Astrocyte (in vitro differentiated cells and primary cell): ENCODE measurements at regions not wholly inside any gene's neighbourhood (a gene's known extent, or its start where the extent isn't known, plus 50 kb on each side); places are given as distances from the start of the nearest gene placed in this dataset.
A peak's percentile ranks its signal among the peaks of the same experiment; 100 is the strongest.

Experiments used
- DNase-seq: peaks from one replicate; pipeline ENCODE4 v3.0.0-alpha.2; 2010; ENCODE audit warnings: low read depth
- FAIRE-seq: peaks from 2 replicates; lab custom pipeline; 2011; peaks lifted over from hg19 to GRCh38; lab: Jason Lieb, UNC
- H2AFZ ChIP-seq: 2 replicates; pipeline ENCODE4 v1.6.0; 2012; ENCODE audit warnings: low read depth, low read length, inconsistent platforms
- H3K27ac ChIP-seq: 2 replicates; pipeline ENCODE4 v1.5.1; 2011; ENCODE audit warnings: low read depth, low read length, inconsistent platforms
- H3K27me3 ChIP-seq: 2 replicates; pipeline ENCODE4 v1.6.0; 2011; ENCODE audit warnings: low read length, inconsistent platforms; ENCODE audit not compliant: insufficient read depth
- H3K36me3 ChIP-seq: 2 replicates; pipeline ENCODE4 v1.5.1; 2011; ENCODE audit warnings: low read length, inconsistent platforms; ENCODE audit not compliant: insufficient read depth
- H3K4me1 ChIP-seq: 2 replicates; pipeline ENCODE4 v1.5.1; 2011; ENCODE audit warnings: low read length, inconsistent platforms; ENCODE audit not compliant: insufficient read depth
- H3K4me2 ChIP-seq: 2 replicates; pipeline ENCODE4 v1.6.0; 2012; ENCODE audit warnings: low read length, inconsistent platforms
- H3K4me3 ChIP-seq: 2 replicates; pipeline ENCODE4 v1.5.1; 2011; ENCODE audit warnings: low read depth, mild to moderate bottlenecking, low read length, inconsistent platforms; ENCODE audit not compliant: insufficient read depth
- H3K79me2 ChIP-seq: 2 replicates; pipeline ENCODE4 v1.6.0; 2012; ENCODE audit warnings: mild to moderate bottlenecking, low read length, inconsistent platforms; ENCODE audit not compliant: insufficient read depth
- H3K9ac ChIP-seq: 2 replicates; pipeline ENCODE4 v1.6.0; 2012; ENCODE audit warnings: mild to moderate bottlenecking, low read length, inconsistent platforms
- H3K9me3 ChIP-seq: 2 replicates; pipeline ENCODE4 v1.5.1; 2012; ENCODE audit warnings: low read depth, mild to moderate bottlenecking, low read length, inconsistent platforms; ENCODE audit not compliant: insufficient read depth
- H4K20me1 ChIP-seq: 2 replicates; pipeline ENCODE4 v1.6.0; 2012; ENCODE audit warnings: low read length, inconsistent platforms; ENCODE audit not compliant: insufficient read depth
- H3K27ac Mint-ChIP-seq: one replicate; pipeline ENCODE4 v1.8.0; 2021; ENCODE audit warnings: mild to moderate bottlenecking, mixed read lengths; ENCODE audit not compliant: unreplicated experiment
- H3K27me3 Mint-ChIP-seq: one replicate; pipeline ENCODE4 v1.8.0; 2021; ENCODE audit warnings: low read depth, mixed read lengths; ENCODE audit not compliant: unreplicated experiment
- H3K36me3 Mint-ChIP-seq: one replicate; pipeline ENCODE4 v1.8.0; 2021; ENCODE audit warnings: low read depth, mixed read lengths; ENCODE audit not compliant: unreplicated experiment
- H3K4me1 Mint-ChIP-seq: one replicate; pipeline ENCODE4 v1.8.0; 2021; ENCODE audit warnings: low read depth, mixed read lengths; ENCODE audit not compliant: unreplicated experiment
- H3K4me3 Mint-ChIP-seq: one replicate; pipeline ENCODE4 v1.8.0; 2021; ENCODE audit warnings: mild to moderate bottlenecking, moderate library complexity, mixed read lengths; ENCODE audit not compliant: unreplicated experiment
- H3K9me3 Mint-ChIP-seq: one replicate; pipeline ENCODE4 v1.8.0; 2021; ENCODE audit warnings: mild to moderate bottlenecking, mixed read lengths; ENCODE audit not compliant: unreplicated experiment
- EZH2 ChIP-seq: IDR thresholded peaks from 2 replicates; pipeline ENCODE4 v1.6.1; 2012; ENCODE audit warnings: mild to moderate bottlenecking, low read length, inconsistent platforms; ENCODE audit not compliant: insufficient read depth
- TF ChIP-seq, protein P1 (sequence below): IDR thresholded peaks from 2 replicates; pipeline ENCODE4 v1.5.1; 2011; ENCODE audit warnings: low read depth, mild to moderate bottlenecking, inconsistent platforms, low read length, moderate library complexity; ENCODE audit not compliant: insufficient read depth

DNA sequence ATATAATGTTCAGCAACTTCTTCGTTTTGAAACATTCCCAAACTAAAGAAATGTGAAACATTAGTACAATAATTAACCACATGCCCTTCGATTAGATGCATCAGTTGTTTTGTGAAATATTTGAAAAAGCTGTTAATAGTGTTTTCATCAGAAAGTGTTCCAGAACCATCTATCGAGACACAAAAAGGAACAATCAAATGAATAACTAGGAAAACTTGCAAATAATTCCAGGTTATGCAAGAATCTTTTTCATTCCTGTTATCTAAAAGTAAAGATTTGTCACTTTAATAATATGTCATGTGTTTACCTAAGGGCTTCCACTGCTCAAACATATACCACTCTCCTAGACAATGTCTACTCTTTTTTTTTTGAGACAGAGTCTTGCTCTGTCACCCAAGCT lies 904.2 kb upstream of the MIR17HG start:
- FAIRE-seq, result no peak
- Mint-ChIP-seq H3K4me3 (no peak overlapping the region), H3K27me3 (no peaks in the 10 kb centered on the region), H3K27ac (no peak overlapping the region), H3K4me1 (peaks cover 35% of the 10 kb centered on the region), H3K9me3 (no peaks in the 10 kb centered on the region), H3K36me3 (no peaks in the 10 kb centered on the region)
- Histone ChIP-seq H4K20me1 (no peaks in the 10 kb centered on the region), H3K27ac (no peak overlapping the region), H3K9me3 (no peaks in the 10 kb centered on the region), H3K79me2 (no peaks in the 10 kb centered on the region), H3K9ac (no peak overlapping the region), H2AFZ (no peak overlapping the region), H3K36me3 (no peaks in the 10 kb centered on the region), H3K4me2 (no peak overlapping the region), H3K27me3 (no peaks in the 10 kb centered on the region), H3K4me3 (no peak overlapping the region), H3K4me1 (peaks cover 27% of the 10 kb centered on the region)
- TF ChIP-seq, protein P1, sequence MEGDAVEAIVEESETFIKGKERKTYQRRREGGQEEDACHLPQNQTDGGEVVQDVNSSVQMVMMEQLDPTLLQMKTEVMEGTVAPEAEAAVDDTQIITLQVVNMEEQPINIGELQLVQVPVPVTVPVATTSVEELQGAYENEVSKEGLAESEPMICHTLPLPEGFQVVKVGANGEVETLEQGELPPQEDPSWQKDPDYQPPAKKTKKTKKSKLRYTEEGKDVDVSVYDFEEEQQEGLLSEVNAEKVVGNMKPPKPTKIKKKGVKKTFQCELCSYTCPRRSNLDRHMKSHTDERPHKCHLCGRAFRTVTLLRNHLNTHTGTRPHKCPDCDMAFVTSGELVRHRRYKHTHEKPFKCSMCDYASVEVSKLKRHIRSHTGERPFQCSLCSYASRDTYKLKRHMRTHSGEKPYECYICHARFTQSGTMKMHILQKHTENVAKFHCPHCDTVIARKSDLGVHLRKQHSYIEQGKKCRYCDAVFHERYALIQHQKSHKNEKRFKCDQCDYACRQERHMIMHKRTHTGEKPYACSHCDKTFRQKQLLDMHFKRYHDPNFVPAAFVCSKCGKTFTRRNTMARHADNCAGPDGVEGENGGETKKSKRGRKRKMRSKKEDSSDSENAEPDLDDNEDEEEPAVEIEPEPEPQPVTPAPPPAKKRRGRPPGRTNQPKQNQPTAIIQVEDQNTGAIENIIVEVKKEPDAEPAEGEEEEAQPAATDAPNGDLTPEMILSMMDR, result no peak
- no peak for TF ChIP-seq EZH2
- DNase-seq, result peak; percentile 11

DNA sequence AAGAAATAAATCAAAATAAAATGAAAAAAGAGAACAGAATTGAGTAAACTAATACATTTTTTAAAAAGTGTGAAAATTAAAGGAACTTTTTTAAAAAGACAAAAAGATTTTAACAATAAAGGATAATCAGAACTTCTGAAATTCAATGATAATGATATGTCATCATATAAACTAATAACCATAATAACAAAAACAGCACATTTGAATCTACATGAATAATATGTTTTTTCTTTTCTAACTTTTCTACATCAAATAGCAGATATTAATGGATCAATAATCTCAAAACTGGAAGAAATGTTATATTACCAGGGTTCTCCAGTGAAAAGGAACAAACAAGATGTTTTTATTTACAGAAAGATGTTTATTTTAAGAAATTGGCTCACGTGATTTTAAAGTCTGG lies 903.3 kb upstream of the MIR17HG start:
- no peaks in the 10 kb centered on the region for H3K79me2 ChIP-seq
- H3K27me3 ChIP-seq, result no peaks in the 10 kb centered on the region
- H3K27ac ChIP-seq, result peak overlapping the region; percentile 52
- no peaks in the 10 kb centered on the region for H3K9me3 ChIP-seq
- no peak overlapping the region for H3K4me2 ChIP-seq
- H3K4me3 ChIP-seq, result no peak overlapping the region
- peak overlapping the region; percentile 65 for H2AFZ ChIP-seq
- no peak overlapping the region for H3K9ac ChIP-seq
- no peaks in the 10 kb centered on the region for H4K20me1 ChIP-seq
- Mint-ChIP-seq H3K4me1 (peaks cover 38% of the 10 kb centered on the region), H3K27me3 (no peaks in the 10 kb centered on the region), H3K4me3 (no peak overlapping the region), H3K27ac (peak overlapping the region; percentile 97), H3K36me3 (no peaks in the 10 kb centered on the region), H3K9me3 (no peaks in the 10 kb centered on the region)
- DNase-seq, result no peak
- FAIRE-seq, result no peak
- peaks cover 33% of the 10 kb centered on the region for H3K4me1 ChIP-seq
- TF ChIP-seq, protein P1, result no peak
- no peak for TF ChIP-seq EZH2
- no peaks in the 10 kb centered on the region for H3K36me3 ChIP-seq

DNA sequence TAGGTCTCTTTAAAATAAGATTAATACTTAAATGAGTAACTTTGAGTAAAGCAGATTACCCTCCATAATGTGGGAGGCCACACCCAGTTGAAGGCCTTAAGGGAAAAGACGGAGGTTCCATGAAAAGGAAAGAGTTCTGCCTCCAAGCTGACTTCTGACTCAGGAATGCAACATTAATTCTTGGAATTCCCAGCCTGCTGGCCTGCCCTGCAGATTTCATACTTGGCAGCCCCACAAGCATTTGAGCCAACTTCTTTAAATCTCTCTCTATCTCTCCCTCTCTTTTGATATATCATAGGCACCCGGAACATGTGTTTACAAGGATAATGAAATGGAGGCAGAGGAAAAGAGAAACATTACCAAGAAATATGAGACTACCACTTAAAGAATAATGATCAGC lies 902.3 kb upstream of the MIR17HG start:
- DNase-seq (peak; percentile 97), FAIRE-seq (peak; percentile 82)
- Mint-ChIP-seq H3K27me3 (no peaks in the 10 kb centered on the region), H3K9me3 (no peaks in the 10 kb centered on the region), H3K27ac (peak overlapping the region; percentile 97), H3K4me1 (peaks cover 38% of the 10 kb centered on the region), H3K4me3 (no peak overlapping the region), H3K36me3 (no peaks in the 10 kb centered on the region)
- Histone ChIP-seq H3K4me3 (no peak overlapping the region), H3K27me3 (no peaks in the 10 kb centered on the region), H3K79me2 (no peaks in the 10 kb centered on the region), H3K27ac (peak overlapping the region; percentile 69), H3K4me2 (peak overlapping the region; percentile 41), H3K9me3 (no peaks in the 10 kb centered on the region), H3K9ac (no peak overlapping the region), H3K4me1 (peaks cover 33% of the 10 kb centered on the region), H4K20me1 (no peaks in the 10 kb centered on the region), H3K36me3 (no peaks in the 10 kb centered on the region), H2AFZ (peak overlapping the region; percentile 65)
- no peak for TF ChIP-seq EZH2
- TF ChIP-seq, protein P1, result no peak
